Neuronal stem cell (in vitro differentiated cells): ENCODE measurements at regions not wholly inside any gene's neighbourhood (a gene's known extent, or its start where the extent isn't known, plus 50 kb on each side); places are given as distances from the start of the nearest gene placed in this dataset.
"Not testable (repeated sequence)": the region's sequence is repeated elsewhere in the genome, so short reads cannot be mapped to it uniquely, and the experiment has no call there.

Experiments
- DNase-seq: peaks from one replicate; pipeline ENCODE4 v3.0.0-alpha.2; 2013; ENCODE audit warnings: low spot score
- H2AFZ ChIP-seq: one replicate; pipeline ENCODE4 v1.6.1; 2013; ENCODE audit warnings: mild to moderate bottlenecking, low read length, inconsistent platforms
- H2AK5ac ChIP-seq: 2 replicates; pipeline ENCODE4 v1.6.1; 2013; ENCODE audit warnings: low read depth, mild to moderate bottlenecking, inconsistent platforms, low read length, moderate library complexity, mixed read lengths
- H2BK120ac ChIP-seq: 2 replicates; pipeline ENCODE4 v1.6.1; 2013; ENCODE audit warnings: low read depth, mild to moderate bottlenecking, inconsistent platforms, low read length, moderate library complexity, mixed read lengths
- H2BK12ac ChIP-seq: one replicate; pipeline ENCODE4 v1.6.1; 2013; ENCODE audit warnings: low read length, inconsistent platforms
- H2BK15ac ChIP-seq: 2 replicates; pipeline ENCODE4 v1.6.1; 2013; ENCODE audit warnings: mild to moderate bottlenecking, low read length, inconsistent platforms, mixed read lengths
- H2BK5ac ChIP-seq: one replicate; pipeline ENCODE4 v1.6.1; 2013; ENCODE audit warnings: inconsistent platforms, mild to moderate bottlenecking, low read length, moderate library complexity
- H3K14ac ChIP-seq: one replicate; pipeline ENCODE4 v1.6.1; 2013; ENCODE audit warnings: low read length, inconsistent platforms
- H3K18ac ChIP-seq: 2 replicates; pipeline ENCODE4 v1.6.1; 2013; ENCODE audit warnings: low read length, inconsistent platforms
- H3K23ac ChIP-seq: 2 replicates; pipeline ENCODE4 v1.6.1; 2013; ENCODE audit warnings: low read depth, mild to moderate bottlenecking, mixed read lengths, low read length, inconsistent platforms; ENCODE audit not compliant: poor library complexity
- H3K27ac ChIP-seq: replicated peaks from 3 replicates; pipeline ENCODE4 v1.5.1; 2013; ENCODE audit warnings: low read length, inconsistent platforms
- H3K27me3 ChIP-seq, 3 experiments: 2 replicates each; pipeline ENCODE4 v1.6.1; 2013; ENCODE audit warnings: low read length in 3 of 3, mild to moderate bottlenecking in 2 of 3, inconsistent platforms in 1 of 3, low read depth in 1 of 3, mixed read lengths in 1 of 3, moderate library complexity in 1 of 3; ENCODE audit not compliant: control insufficient read depth in 3 of 3, insufficient read depth in 3 of 3
- H3K36me3 ChIP-seq, 2 donors: replicated peaks in 1 of 2; 2 replicates each; pipeline ENCODE4 v1.6.1; 2013; ENCODE audit warnings: low read length in 2 of 2; ENCODE audit not compliant: control insufficient read depth in 2 of 2, insufficient read depth in 2 of 2
- H3K4ac ChIP-seq: 2 replicates; pipeline ENCODE4 v1.6.1; 2013; ENCODE audit warnings: inconsistent platforms, mild to moderate bottlenecking, low read length, moderate library complexity
- H3K4me1 ChIP-seq, 2 donors: 1 replicate in 1 of 2; 2 replicates in 1 of 2; pipeline ENCODE4 v1.6.1; 2013; ENCODE audit warnings: low read length in 2 of 2, low read depth in 1 of 2; ENCODE audit not compliant: control insufficient read depth in 2 of 2, insufficient read depth in 1 of 2
- H3K4me2 ChIP-seq: one replicate; pipeline ENCODE4 v1.6.1; 2013; ENCODE audit warnings: mild to moderate bottlenecking, low read length, inconsistent platforms; ENCODE audit not compliant: insufficient read depth, poor library complexity, severe bottlenecking
- H3K4me3 ChIP-seq, 2 donors: 2 replicates each; pipeline ENCODE4 v1.5.1; 2013; ENCODE audit warnings: low read length in 2 of 2, mild to moderate bottlenecking in 2 of 2, inconsistent platforms in 1 of 2, moderate library complexity in 1 of 2
- H3K79me1 ChIP-seq: one replicate; pipeline ENCODE4 v1.6.1; 2013; ENCODE audit warnings: low read depth, mild to moderate bottlenecking, inconsistent platforms, low read length, moderate library complexity
- H3K9ac ChIP-seq: one replicate; pipeline ENCODE4 v1.6.1; 2013; ENCODE audit warnings: mild to moderate bottlenecking, low read depth, low read length, inconsistent platforms; ENCODE audit not compliant: poor library complexity
- H3K9me3 ChIP-seq, 2 donors: replicated peaks in 1 of 2; 2 replicates each; pipeline versions ENCODE3 to v1.6.1; 2013; ENCODE audit warnings: low read length in 2 of 2, mild to moderate bottlenecking in 2 of 2, inconsistent platforms in 1 of 2, low read depth in 1 of 2, mixed read lengths in 1 of 2, moderate library complexity in 1 of 2; ENCODE audit not compliant: control insufficient read depth in 2 of 2, insufficient read depth in 1 of 2
- H4K8ac ChIP-seq: one replicate; pipeline ENCODE4 v1.6.1; 2013; ENCODE audit warnings: low read depth, mild to moderate bottlenecking, inconsistent platforms, low read length, moderate library complexity
- H4K91ac ChIP-seq: one replicate; pipeline ENCODE4 v1.6.1; 2013; ENCODE audit warnings: low read length, low read depth, mild to moderate bottlenecking, inconsistent platforms; ENCODE audit not compliant: poor library complexity
- WGBS, 2 donors: extraction: QIAGEN DNeasy Blood & Tissue Kit; methylation state at CpG; one replicate each; pipeline ENCODE4 v1.1.7; 2013; ENCODE audit warnings: missing lambda C conversion rate in 2 of 2, mixed read lengths in 1 of 2; ENCODE audit not compliant: insufficient read length in 2 of 2, insufficient replicate concordance in 1 of 2; ENCODE audit errors: extremely low coverage in 2 of 2; 5-methylcytosine and 5-hydroxymethylcytosine counted together

DNA sequence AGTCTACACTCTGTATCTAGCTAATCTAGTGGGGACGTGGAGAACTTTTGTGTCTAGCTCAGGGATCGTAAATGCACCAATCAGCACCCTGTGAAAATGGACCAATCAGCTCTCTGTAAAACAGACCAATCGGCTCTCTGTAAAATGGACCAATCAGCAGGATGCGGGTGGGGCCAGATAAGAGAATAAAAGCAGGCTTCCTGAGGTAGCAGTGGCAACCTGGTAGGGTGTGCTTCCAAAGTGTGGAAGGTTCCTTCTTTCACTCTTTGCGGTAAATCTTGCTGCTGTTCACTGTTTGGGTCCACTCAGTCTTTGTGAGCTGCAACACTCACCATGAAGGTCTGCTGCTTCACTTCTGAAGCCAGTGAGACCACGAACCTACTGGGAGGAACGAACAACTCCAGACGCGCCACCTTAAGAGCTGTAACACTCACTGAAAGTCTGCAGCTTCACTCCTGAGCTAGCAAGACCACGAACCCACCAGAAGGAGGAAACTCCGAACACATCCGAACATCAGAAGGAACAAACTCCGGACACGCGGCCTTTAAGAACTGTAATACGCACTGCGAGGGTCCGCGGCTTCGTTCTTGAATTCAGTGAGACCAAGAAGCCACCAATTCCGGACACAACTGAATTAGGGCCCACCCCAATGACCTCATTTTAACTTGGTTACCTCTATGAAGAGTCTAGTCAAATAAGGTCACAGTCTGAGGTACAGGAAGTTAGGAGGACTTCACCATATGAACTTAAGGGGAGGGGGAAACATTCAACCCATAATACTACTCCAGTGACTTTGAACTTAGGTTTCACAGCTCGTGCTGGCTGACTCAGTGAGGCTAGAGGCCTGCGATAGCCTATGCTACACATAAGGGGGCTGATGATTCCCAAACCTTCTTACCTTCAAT lies 59.8 kb upstream of the LPGAT1 start:
- H3K79me1 ChIP-seq, H3K27ac ChIP-seq, DNase-seq, H4K8ac ChIP-seq, H3K4ac ChIP-seq, H3K9ac ChIP-seq, H2AFZ ChIP-seq, H3K4me3 ChIP-seq, H3K36me3 ChIP-seq, H3K4me1 ChIP-seq, H4K91ac ChIP-seq, H2BK120ac ChIP-seq, H2BK5ac ChIP-seq, H2AK5ac ChIP-seq, H3K9me3 ChIP-seq, H2BK15ac ChIP-seq, H3K23ac ChIP-seq, H3K14ac ChIP-seq, H2BK12ac ChIP-seq, H3K18ac ChIP-seq, H3K4me2 ChIP-seq: not testable (repeated sequence)
- peaks cover 0 to 17% (median 0%) of the 10 kb centered on the region in 3 experiments for H3K27me3 ChIP-seq
- no CpG with 5 or more reads among the region's 23 CpGs for WGBS, 2 donors

DNA sequence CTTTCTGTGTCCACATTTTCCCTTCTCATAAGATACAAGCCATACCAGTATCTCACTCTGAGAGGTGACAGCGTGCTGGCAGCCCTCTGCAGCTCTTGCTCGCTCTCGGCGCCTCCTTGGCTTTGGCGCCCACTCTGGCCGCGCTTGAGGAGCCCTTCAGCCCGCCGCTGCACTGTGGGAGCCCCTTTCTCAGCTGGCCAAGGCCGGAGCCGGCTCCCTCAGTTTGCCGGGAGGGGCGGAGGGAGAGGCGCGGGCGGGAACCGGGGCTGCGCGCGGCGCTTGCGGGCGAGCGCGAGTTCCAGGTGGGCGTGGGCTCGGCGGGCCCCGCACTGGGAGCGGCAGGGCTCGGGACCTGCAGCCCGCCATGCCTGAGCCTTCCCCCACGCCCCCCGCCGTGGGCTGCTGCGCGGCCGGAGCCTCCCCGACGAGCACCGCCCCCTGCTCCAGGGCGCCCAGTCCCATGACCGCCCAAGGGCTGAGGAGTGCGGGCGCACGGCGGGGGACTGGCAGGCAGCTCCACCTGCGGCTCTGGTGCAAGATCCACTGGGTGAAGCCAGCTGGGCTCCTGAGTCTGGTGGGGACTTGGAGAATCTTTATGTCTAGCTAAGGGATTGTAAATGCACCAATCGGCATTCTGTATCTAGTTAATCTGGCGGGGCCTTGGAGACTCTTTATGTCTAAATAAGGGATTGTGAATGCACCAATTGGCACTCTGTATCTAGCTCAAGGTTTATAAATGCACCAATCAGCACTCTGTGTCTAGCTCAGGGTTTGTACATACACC lies 58.9 kb upstream of the LPGAT1 start:
- not testable (repeated sequence) for H3K4ac ChIP-seq, H2BK120ac ChIP-seq, H2BK12ac ChIP-seq, H3K14ac ChIP-seq, H3K4me1 ChIP-seq, H3K9me3 ChIP-seq, H3K27ac ChIP-seq, H4K91ac ChIP-seq, H3K36me3 ChIP-seq, H2BK15ac ChIP-seq, H2AK5ac ChIP-seq, H2BK5ac ChIP-seq, H3K23ac ChIP-seq, H4K8ac ChIP-seq, H3K79me1 ChIP-seq
- DNase-seq, result peak; percentile 15
- Histone ChIP-seq H2AFZ (peak overlapping the region; percentile 70), H3K4me2 (peak overlapping the region; percentile 70), H3K18ac (peak overlapping the region; percentile 58), H3K4me3 (peak overlapping the region in 1 of 2 donors; percentile 78), H3K9ac (peak overlapping the region; percentile 32), H3K27me3 (peaks cover 0 to 17% (median 0%) of the 10 kb centered on the region in 3 experiments)
- no CpG with 5 or more reads among the region's 50 CpGs for WGBS, 2 donors

DNA sequence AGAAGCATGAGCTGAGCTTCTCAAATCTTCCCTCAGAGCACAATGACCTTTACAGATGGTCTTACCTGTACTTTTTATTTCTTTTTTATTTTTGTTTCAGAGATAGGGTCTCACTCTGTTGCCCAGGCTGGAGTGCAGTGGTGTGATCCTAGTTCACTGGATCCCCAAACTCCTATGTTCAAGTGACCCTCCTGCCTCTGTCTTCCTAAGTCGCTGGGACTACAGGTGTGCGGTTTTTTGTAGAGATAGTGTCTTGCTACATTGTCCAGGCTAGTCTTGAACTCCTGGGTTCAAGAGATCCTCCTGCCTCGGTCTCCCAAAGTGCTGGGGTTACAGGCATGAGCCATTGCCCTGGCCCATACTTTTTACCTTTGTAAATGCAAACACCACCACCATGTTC lies 56.0 kb upstream of the LPGAT1 start:
- no peak overlapping the region for H2BK15ac ChIP-seq
- H4K8ac ChIP-seq, result no peak overlapping the region
- no peak overlapping the region for H2BK12ac ChIP-seq
- no peak overlapping the region for H3K23ac ChIP-seq
- no peak overlapping the region for H3K14ac ChIP-seq
- no peaks in the 10 kb centered on the region for H3K36me3 ChIP-seq
- no peak overlapping the region for H2AK5ac ChIP-seq
- H3K9ac ChIP-seq, result no peak overlapping the region
- no peak overlapping the region for H3K4me3 ChIP-seq
- peaks cover 0 to 12% (median 0%) of the 10 kb centered on the region in 3 experiments for H3K27me3 ChIP-seq
- H3K4me2 ChIP-seq, result no peak overlapping the region
- H2BK5ac ChIP-seq, result no peak overlapping the region
- no peak for DNase-seq
- no peak overlapping the region for H2AFZ ChIP-seq
- H3K9me3 ChIP-seq, result peaks cover 0 to 2% of the 10 kb centered on the region in 2 donors
- H3K18ac ChIP-seq, result no peak overlapping the region
- H3K4me1 ChIP-seq, result peaks cover 3 to 4% of the 10 kb centered on the region in 2 donors
- no peak overlapping the region for H3K4ac ChIP-seq
- H2BK120ac ChIP-seq, result no peak overlapping the region
- WGBS, 2 donors, result no CpG with 5 or more reads among the region's 3 CpGs
- H3K79me1 ChIP-seq, result no peaks in the 10 kb centered on the region
- H4K91ac ChIP-seq, result no peak overlapping the region
- H3K27ac ChIP-seq, result no peak overlapping the region
